PC-9 (cell line): ENCODE measurements at regions not wholly inside any gene's neighbourhood (a gene's known extent, or its start where the extent isn't known, plus 50 kb on each side); places are given as distances from the start of the nearest gene placed in this dataset.

Experiments used
- BruUV-seq: library from RNA; stranded (reverse); fragments of 400-500 nt; replicated peaks from 2 replicates; lab custom pipeline; 2021; lab: Mats Ljungman, UMichigan
- CTCF ChIA-PET: fragments of 300-600 bp; sonication (Branson Sonifier 250); formaldehyde crosslinking; loops from one replicate; lab custom pipeline; 2022; ENCODE audit warnings: antibody characterized with exemption; lab: Charles Lee
- POLR2A ChIA-PET: fragments of 300-600 bp; sonication (Branson Sonifier 250); formaldehyde crosslinking; loops from one replicate; lab custom pipeline; 2022; ENCODE audit warnings: antibody characterized with exemption; ENCODE audit not compliant: unreplicated experiment; lab: Charles Lee
- DNase-seq, 2 experiments: peaks; one replicate each; pipeline versions ENCODE4 v3.0.0 to v3.0.0-alpha.2; 2015 to 2022; ENCODE audit warnings: mixed read lengths in 1 of 2
- H2AFZ ChIP-seq: fragments of 200-600 bp; sonication (generic); 2 replicates; pipeline ENCODE4 v1.8.1; 2017; ENCODE audit warnings: antibody characterized with exemption
- H3F3A ChIP-seq: fragments of 200-600 bp; sonication (generic); 2 replicates; pipeline ENCODE4 v1.8.1; 2017; ENCODE audit warnings: antibody characterized with exemption, mild to moderate bottlenecking, low read depth; ENCODE audit not compliant: insufficient read depth
- H3K27ac ChIP-seq: fragments of 200-600 bp; sonication (generic); 2 replicates; pipeline ENCODE4 v1.6.1; 2016; ENCODE audit warnings: mixed run types
- H3K27me3 ChIP-seq: fragments of 200-600 bp; sonication (generic); 2 replicates; pipeline ENCODE4 v1.6.1; 2016; ENCODE audit warnings: low read depth, mixed run types; ENCODE audit not compliant: insufficient read depth
- H3K36me3 ChIP-seq: fragments of 200-600 bp; sonication (generic); 2 replicates; pipeline ENCODE4 v1.6.1; 2016; ENCODE audit warnings: low read depth, mixed run types
- H3K4me1 ChIP-seq: fragments of 200-600 bp; sonication (generic); replicated peaks from 2 replicates; pipeline ENCODE4 v1.6.1; 2016; ENCODE audit warnings: mixed run types; ENCODE audit not compliant: insufficient read depth
- H3K4me2 ChIP-seq: fragments of 200-600 bp; sonication (generic); 2 replicates; pipeline ENCODE4 v1.6.1; 2017; ENCODE audit warnings: mixed run types
- H3K4me3 ChIP-seq: fragments of 200-600 bp; sonication (generic); 2 replicates; pipeline ENCODE4 v1.6.1; 2016; ENCODE audit warnings: mixed run types
- H3K79me2 ChIP-seq: fragments of 200-600 bp; sonication (generic); 2 replicates; pipeline ENCODE4 v1.6.1; 2017; ENCODE audit warnings: low read depth, mixed run types
- H3K9me2 ChIP-seq: fragments of 200-600 bp; sonication (generic); 2 replicates; pipeline ENCODE4 v1.8.1; 2017; ENCODE audit warnings: mild to moderate bottlenecking; ENCODE audit not compliant: insufficient read depth
- H3K9me3 ChIP-seq: fragments of 200-600 bp; sonication (generic); 2 replicates; pipeline ENCODE4 v1.8.1; 2016; ENCODE audit warnings: low read depth; ENCODE audit not compliant: insufficient read depth
- H4K20me1 ChIP-seq: fragments of 200-600 bp; sonication (generic); 2 replicates; pipeline ENCODE4 v1.8.1; 2017; ENCODE audit not compliant: insufficient read depth
- CTCF ChIP-seq: fragments of 200-600 bp; sonication (generic); conservative IDR thresholded peaks from 2 replicates; pipeline ENCODE4 v1.6.1; 2017; ENCODE audit warnings: mixed run types, antibody characterized with exemption, mild to moderate bottlenecking, moderate library complexity
- EZH2 ChIP-seq: fragments of 200-600 bp; sonication (generic); IDR thresholded peaks from 2 replicates; pipeline ENCODE4 v1.8.0; 2017; ENCODE audit warnings: antibody characterized with exemption, low read depth
- intact Hi-C: fragments of 100-400 bp; cut with micrococcal nuclease; formaldehyde crosslinking; loops from one replicate; pipeline ENCODE4 v1.10.0; 2022; ENCODE audit not compliant: unreplicated experiment

DNA sequence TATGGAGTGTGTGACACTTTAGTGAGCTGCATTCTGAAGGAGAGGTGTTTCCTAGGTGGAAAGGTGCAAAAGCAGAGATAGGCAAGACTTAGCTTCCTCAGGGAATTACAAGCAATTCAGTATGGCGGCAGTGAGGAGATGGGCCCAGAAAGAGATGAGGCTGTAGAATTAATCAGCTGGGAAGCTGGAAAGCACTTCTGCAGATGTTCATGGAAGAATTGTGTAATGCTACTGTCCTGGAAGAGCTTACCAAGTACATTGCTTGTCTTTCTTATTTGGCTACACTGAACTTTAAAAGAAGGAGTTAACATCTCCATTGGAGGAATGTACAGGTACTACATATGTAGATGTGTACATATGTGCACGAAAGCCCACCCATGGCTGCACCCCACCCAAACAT lies 103.7 kb upstream of the DPT start:
- no peak for DNase-seq
- POLR2A ChIA-PET: interaction anchor here (0.5 to 0.6 kb wide), 2 partner anchors 13 to 105 kb away, joined by 3 to 4 read pairs; no protein-coding TSS in a partner anchor
- Histone ChIP-seq H3F3A (no peaks in the 10 kb centered on the region), H3K27me3 (no peaks in the 10 kb centered on the region), H3K4me2 (no peak overlapping the region), H3K9me3 (no peaks in the 10 kb centered on the region), H3K79me2 (no peaks in the 10 kb centered on the region), H3K27ac (no peak overlapping the region), H3K36me3 (no peaks in the 10 kb centered on the region), H2AFZ (no peak overlapping the region), H3K4me1 (no peaks in the 10 kb centered on the region), H4K20me1 (no peaks in the 10 kb centered on the region), H3K4me3 (no peak overlapping the region), H3K9me2 (no peaks in the 10 kb centered on the region; the same call in 1 of the 2 replicates)
- CTCF ChIA-PET: no interaction called here
- no peak for TF ChIP-seq CTCF
- TF ChIP-seq EZH2: no peak
- intact Hi-C loops: no loop called here
- no TSS peak for BruUV-seq

DNA sequence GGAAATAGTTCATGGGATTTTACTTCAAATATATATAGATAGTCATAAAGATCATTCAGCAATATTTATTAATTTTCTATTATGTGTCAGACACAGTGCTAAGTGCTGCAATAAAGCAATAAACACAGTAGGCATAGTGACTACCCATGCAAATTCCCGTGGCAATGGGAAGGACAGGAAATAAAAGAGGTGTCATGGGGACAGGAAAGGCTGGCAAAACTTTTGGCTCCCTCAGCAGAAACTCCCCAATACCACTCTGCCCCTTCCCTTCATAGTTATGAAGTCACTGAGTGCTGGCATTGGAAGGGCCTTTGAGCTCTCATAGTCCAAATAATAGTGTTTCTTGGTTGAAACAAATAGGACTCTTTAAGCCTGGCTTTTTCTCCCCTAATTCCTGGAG lies 104.4 kb upstream of the DPT start:
- Histone ChIP-seq H3K36me3 (no peaks in the 10 kb centered on the region), H3K79me2 (no peaks in the 10 kb centered on the region), H3F3A (no peaks in the 10 kb centered on the region), H3K9me2 (no peaks in the 10 kb centered on the region), H4K20me1 (no peaks in the 10 kb centered on the region), H3K4me2 (no peak overlapping the region), H3K27me3 (no peaks in the 10 kb centered on the region), H3K4me1 (no peaks in the 10 kb centered on the region), H3K27ac (no peak overlapping the region), H3K4me3 (no peak overlapping the region), H2AFZ (no peak overlapping the region), H3K9me3 (no peaks in the 10 kb centered on the region)
- POLR2A ChIA-PET: interaction anchor here (0.5 kb wide), 1 partner anchor 104 kb away, joined by 3 read pairs; no protein-coding TSS in a partner anchor
- intact Hi-C loops: no loop called here
- no peak for DNase-seq
- BruUV-seq: no TSS peak
- TF ChIP-seq CTCF (no peak), EZH2 (no peak)
- CTCF ChIA-PET: no interaction called here

GRCh38 chr1:168833801-168834224 lies 104.8 kb upstream of the DPT start:
- Histone ChIP-seq H3K9me3 (no peaks in the 10 kb centered on the region), H4K20me1 (no peaks in the 10 kb centered on the region), H3K4me1 (no peaks in the 10 kb centered on the region), H3F3A (no peaks in the 10 kb centered on the region), H3K36me3 (no peaks in the 10 kb centered on the region), H3K4me3 (no peak overlapping the region), H3K9me2 (no peaks in the 10 kb centered on the region), H3K27me3 (no peaks in the 10 kb centered on the region), H3K4me2 (no peak overlapping the region), H3K79me2 (no peaks in the 10 kb centered on the region), H2AFZ (no peak overlapping the region), H3K27ac (no peak overlapping the region)
- no peak for DNase-seq
- ChIA-PET POLR2A (no interaction called here), CTCF (no interaction called here)
- no TSS peak for BruUV-seq
- TF ChIP-seq CTCF: no peak
- intact Hi-C loops: no loop called here
